Dermis microvascular lymphatic vessel endothelial cell (primary cell): ENCODE measurements at regions not wholly inside any gene's neighbourhood (a gene's known extent, or its start where the extent isn't known, plus 50 kb on each side); places are given as distances from the start of the nearest gene placed in this dataset.

Source experiments
- DNase-seq, 2 donors: peaks; one replicate each; pipeline versions ENCODE4 v3.0.0 to v3.0.0-alpha.2; 2010; ENCODE audit warnings: low read depth in 2 of 2

- DNase-seq = no peak
These were observed 720.0 kb upstream of the API5 start for GRCh38 chr11:42591841-42592240.

DNA sequence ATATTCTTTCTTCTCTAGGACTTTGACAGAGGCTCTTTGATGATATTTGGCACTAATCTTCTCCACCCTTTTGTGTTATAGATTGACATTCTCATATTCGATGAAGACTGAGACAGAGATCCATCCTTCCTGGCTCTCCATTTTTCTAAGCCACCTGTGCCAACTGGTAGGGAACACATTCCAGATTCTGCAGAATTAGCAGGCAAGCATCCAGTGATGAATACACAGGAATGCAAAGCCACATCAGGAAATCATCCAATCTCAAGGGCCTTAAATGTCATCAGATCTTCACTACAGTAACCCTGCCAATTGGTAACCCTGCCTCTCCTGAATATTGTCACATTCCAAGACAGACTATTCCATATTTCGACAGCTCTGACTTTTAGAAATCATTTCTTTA, 718.4 kb upstream of the API5 start:
- no peak for DNase-seq

GRCh38 chr11:42595876-42596275, 715.9 kb upstream of the API5 start:
- DNase-seq = no peak

DNA sequence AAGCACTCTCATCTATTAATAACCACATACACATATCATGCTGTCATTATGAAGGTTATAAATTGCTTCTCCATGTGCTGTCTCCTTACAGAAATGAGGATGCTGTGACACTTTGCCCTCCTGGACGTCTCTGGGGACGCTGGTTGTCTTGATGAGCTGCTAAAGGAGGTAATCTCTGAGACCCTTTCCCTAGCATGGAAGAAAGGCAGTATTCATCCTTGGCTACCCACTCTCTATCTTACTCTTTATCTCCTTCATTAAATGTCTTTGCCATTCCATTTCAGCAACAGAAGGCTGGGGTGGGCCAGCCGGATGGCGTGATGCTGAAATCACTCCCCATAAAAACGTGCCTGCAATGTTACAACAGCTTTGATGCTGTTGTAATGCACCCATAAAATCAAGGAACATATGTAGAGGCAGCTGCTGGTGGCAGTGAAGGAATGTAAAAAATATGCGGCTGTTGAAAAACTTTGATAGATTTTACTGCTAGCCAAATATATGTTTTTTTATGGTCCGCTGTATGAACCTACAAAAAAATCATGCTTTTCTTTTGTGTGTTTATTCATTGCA, 715.1 kb upstream of the API5 start:
- no peak for DNase-seq

DNA sequence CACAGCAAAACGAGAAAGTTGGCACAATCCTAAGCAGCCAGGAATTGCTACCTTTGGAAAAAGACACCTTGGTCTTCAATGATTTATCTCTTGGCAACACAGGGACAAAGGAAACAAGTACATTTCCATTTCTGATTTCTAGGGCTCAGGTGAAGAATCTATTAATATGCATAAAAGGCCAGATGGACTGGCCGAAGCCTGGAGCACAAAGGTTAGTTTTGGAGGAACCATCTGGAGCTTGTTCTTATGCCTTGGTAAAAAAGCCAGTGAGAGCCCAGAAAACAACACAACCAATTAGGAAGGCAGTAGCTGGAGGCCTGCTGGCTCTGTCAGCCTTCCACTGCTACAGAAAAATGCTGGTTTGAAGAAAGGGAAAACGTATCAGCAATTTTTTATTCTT, 713.5 kb upstream of the API5 start:
- DNase-seq = no peak

DNA sequence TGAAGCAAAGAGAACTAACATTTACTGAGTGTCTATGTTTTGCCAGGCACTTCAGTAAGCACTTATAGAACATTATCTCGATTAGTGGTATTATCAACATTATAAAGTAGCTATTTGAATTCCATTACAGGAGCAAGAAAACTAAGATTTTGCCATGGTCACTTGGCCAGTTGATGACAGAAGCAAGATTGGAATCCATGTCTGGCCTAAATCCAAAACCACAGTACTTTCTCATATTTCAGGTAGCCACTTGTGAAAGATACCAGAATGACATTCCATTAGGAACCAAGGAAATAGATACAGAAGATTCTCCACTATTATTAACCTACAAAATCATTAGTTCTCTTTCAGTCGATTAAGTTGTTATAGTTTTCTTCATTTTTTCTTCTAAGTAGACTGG, 691.0 kb upstream of the API5 start:
- DNase-seq = no peak

GRCh38 chr11:42625757-42626665, 685.8 kb upstream of the API5 start:
- no peak for DNase-seq

GRCh38 chr11:42631220-42631843, 680.5 kb upstream of the API5 start:
- DNase-seq = no peak

DNA sequence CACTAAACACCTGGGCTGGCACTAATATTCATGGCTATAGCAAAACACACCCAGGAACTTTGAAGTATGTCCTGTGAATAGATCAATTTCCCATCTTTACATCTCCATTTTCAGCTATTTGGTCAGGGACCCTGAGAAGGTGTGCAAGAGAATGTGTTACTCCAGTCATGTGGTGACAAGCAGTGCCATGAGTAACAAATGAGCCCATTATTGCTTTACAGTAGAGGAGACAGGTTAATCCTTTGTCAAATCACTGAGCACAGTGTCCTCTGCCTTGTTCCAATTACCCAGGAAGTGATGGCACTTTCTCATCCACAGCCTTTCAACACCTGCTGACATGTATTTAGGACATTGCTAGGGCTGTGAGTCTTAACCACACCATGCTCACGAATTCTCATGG, 664.8 kb upstream of the API5 start:
- no peak for DNase-seq

- DNase-seq = no peak
These were observed 663.8 kb upstream of the API5 start for GRCh38 chr11:42647993-42648392.

GRCh38 chr11:42651621-42652020, 660.2 kb upstream of the API5 start:
- no peak for DNase-seq

- DNase-seq = no peak
These were observed 654.6 kb upstream of the API5 start for GRCh38 chr11:42657169-42657568.

- DNase-seq = no peak
These were observed 649.9 kb upstream of the API5 start for GRCh38 chr11:42661942-42662341.

- no peak for DNase-seq
These were observed 642.4 kb upstream of the API5 start for GRCh38 chr11:42669248-42669976.

GRCh38 chr11:42674436-42674835, 637.4 kb upstream of the API5 start:
- DNase-seq = no peak

DNA sequence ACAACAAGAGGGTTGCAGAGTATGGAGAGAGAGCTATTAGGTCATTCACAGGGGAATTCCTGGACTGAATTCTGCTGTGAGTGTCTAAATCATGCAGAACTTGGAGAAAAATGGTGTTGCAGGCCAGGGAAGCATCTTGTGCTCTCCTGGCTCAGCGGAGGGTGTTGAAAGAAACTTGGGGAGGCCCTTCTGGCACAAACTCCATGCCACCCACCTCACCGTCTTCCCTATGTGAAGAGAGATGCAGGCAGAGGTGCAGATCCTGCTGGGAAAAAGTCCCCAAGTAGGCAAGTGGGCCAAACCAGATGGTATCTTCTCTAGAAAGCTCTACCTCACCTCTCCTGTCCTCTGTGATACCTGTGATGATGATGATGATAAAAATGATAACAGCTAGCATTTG, 604.3 kb upstream of the API5 start:
- DNase-seq = no peak

DNA sequence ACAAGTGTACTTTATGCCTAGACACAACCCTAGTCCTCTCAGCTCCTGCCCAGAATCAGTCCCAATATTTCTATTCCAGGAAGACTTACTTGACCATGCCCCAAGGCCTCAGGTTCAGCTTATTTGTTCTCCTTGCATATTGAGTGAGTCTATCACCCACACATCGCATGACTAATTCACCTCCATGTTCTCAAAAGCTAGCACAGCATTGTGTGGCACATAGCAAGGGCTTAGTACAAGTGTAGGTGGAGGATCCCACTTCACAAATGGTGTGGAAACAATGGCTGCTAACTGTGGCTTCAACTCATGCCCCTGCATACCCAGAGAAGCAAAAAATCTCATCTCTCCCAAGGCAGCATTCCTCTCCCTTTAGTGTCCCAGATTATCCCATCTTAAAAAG, 602.6 kb upstream of the API5 start:
- DNase-seq = no peak

GRCh38 chr11:42713279-42713678, 598.5 kb upstream of the API5 start:
- DNase-seq = no peak

DNA sequence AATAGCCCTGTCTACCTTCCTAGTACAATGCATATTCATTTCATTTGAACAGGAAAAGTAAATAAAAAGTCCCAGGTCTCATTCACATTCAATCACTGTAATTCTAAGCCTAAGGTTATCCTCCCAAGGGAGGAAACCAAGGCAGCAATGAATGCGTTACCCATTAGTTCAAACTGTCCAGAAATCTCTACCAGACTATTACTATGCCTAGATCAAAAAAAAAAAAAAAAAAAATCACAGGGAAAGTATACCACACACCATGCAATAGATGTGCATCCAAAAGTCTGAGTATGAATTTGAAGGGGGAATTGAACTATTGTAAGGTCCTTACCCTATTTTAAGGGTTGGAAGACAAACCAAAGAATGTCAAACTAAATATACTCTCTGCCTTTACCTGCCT, 598.0 kb upstream of the API5 start:
- no peak for DNase-seq

- DNase-seq = no peak
These were observed 590.9 kb upstream of the API5 start for GRCh38 chr11:42720716-42721563.

DNA sequence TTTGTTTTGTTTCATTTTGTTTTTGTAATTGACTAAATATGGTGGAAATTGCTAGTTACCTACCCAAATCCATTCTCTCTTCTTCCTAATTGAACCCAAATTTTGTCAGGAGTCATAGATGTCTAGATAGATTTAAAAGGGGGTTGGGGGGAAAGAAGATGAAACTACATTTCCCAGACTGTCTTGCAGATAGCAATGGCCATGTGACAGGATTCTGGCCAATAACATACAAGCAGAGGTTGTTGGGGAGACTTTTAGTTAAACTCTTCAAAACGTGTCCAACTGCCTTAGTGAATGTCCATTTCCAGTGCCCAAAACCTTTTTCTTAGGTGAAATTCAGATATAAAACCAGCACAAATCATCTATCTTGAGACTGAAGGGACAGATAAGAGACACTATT, 583.9 kb upstream of the API5 start:
- DNase-seq = no peak
